Astrocyte (in vitro differentiated cells and primary cell): ENCODE measurements at regions not wholly inside any gene's neighbourhood (a gene's known extent, or its start where the extent isn't known, plus 50 kb on each side); places are given as distances from the start of the nearest gene placed in this dataset.
"Not testable (repeated sequence)": the region's sequence is repeated elsewhere in the genome, so short reads cannot be mapped to it uniquely, and the experiment has no call there.

Experiments
- DNase-seq: peaks from one replicate; pipeline ENCODE4 v3.0.0-alpha.2; 2010; ENCODE audit warnings: low read depth
- FAIRE-seq: peaks from 2 replicates; lab custom pipeline; 2011; peaks lifted over from hg19 to GRCh38; lab: Jason Lieb, UNC
- H2AFZ ChIP-seq: 2 replicates; pipeline ENCODE4 v1.6.0; 2012; ENCODE audit warnings: low read depth, low read length, inconsistent platforms
- H3K27ac ChIP-seq: 2 replicates; pipeline ENCODE4 v1.5.1; 2011; ENCODE audit warnings: low read depth, low read length, inconsistent platforms
- H3K27me3 ChIP-seq: 2 replicates; pipeline ENCODE4 v1.6.0; 2011; ENCODE audit warnings: low read length, inconsistent platforms; ENCODE audit not compliant: insufficient read depth
- H3K36me3 ChIP-seq: 2 replicates; pipeline ENCODE4 v1.5.1; 2011; ENCODE audit warnings: low read length, inconsistent platforms; ENCODE audit not compliant: insufficient read depth
- H3K4me1 ChIP-seq: 2 replicates; pipeline ENCODE4 v1.5.1; 2011; ENCODE audit warnings: low read length, inconsistent platforms; ENCODE audit not compliant: insufficient read depth
- H3K4me2 ChIP-seq: 2 replicates; pipeline ENCODE4 v1.6.0; 2012; ENCODE audit warnings: low read length, inconsistent platforms
- H3K4me3 ChIP-seq: 2 replicates; pipeline ENCODE4 v1.5.1; 2011; ENCODE audit warnings: low read depth, mild to moderate bottlenecking, low read length, inconsistent platforms; ENCODE audit not compliant: insufficient read depth
- H3K79me2 ChIP-seq: 2 replicates; pipeline ENCODE4 v1.6.0; 2012; ENCODE audit warnings: mild to moderate bottlenecking, low read length, inconsistent platforms; ENCODE audit not compliant: insufficient read depth
- H3K9ac ChIP-seq: 2 replicates; pipeline ENCODE4 v1.6.0; 2012; ENCODE audit warnings: mild to moderate bottlenecking, low read length, inconsistent platforms
- H3K9me3 ChIP-seq: 2 replicates; pipeline ENCODE4 v1.5.1; 2012; ENCODE audit warnings: low read depth, mild to moderate bottlenecking, low read length, inconsistent platforms; ENCODE audit not compliant: insufficient read depth
- H4K20me1 ChIP-seq: 2 replicates; pipeline ENCODE4 v1.6.0; 2012; ENCODE audit warnings: low read length, inconsistent platforms; ENCODE audit not compliant: insufficient read depth
- H3K27ac Mint-ChIP-seq: one replicate; pipeline ENCODE4 v1.8.0; 2021; ENCODE audit warnings: mild to moderate bottlenecking, mixed read lengths; ENCODE audit not compliant: unreplicated experiment
- H3K27me3 Mint-ChIP-seq: one replicate; pipeline ENCODE4 v1.8.0; 2021; ENCODE audit warnings: low read depth, mixed read lengths; ENCODE audit not compliant: unreplicated experiment
- H3K36me3 Mint-ChIP-seq: one replicate; pipeline ENCODE4 v1.8.0; 2021; ENCODE audit warnings: low read depth, mixed read lengths; ENCODE audit not compliant: unreplicated experiment
- H3K4me1 Mint-ChIP-seq: one replicate; pipeline ENCODE4 v1.8.0; 2021; ENCODE audit warnings: low read depth, mixed read lengths; ENCODE audit not compliant: unreplicated experiment
- H3K4me3 Mint-ChIP-seq: one replicate; pipeline ENCODE4 v1.8.0; 2021; ENCODE audit warnings: mild to moderate bottlenecking, moderate library complexity, mixed read lengths; ENCODE audit not compliant: unreplicated experiment
- H3K9me3 Mint-ChIP-seq: one replicate; pipeline ENCODE4 v1.8.0; 2021; ENCODE audit warnings: mild to moderate bottlenecking, mixed read lengths; ENCODE audit not compliant: unreplicated experiment
- EZH2 ChIP-seq: IDR thresholded peaks from 2 replicates; pipeline ENCODE4 v1.6.1; 2012; ENCODE audit warnings: mild to moderate bottlenecking, low read length, inconsistent platforms; ENCODE audit not compliant: insufficient read depth
- TF ChIP-seq, protein P1 (sequence below): IDR thresholded peaks from 2 replicates; pipeline ENCODE4 v1.5.1; 2011; ENCODE audit warnings: low read depth, mild to moderate bottlenecking, inconsistent platforms, low read length, moderate library complexity; ENCODE audit not compliant: insufficient read depth

DNA sequence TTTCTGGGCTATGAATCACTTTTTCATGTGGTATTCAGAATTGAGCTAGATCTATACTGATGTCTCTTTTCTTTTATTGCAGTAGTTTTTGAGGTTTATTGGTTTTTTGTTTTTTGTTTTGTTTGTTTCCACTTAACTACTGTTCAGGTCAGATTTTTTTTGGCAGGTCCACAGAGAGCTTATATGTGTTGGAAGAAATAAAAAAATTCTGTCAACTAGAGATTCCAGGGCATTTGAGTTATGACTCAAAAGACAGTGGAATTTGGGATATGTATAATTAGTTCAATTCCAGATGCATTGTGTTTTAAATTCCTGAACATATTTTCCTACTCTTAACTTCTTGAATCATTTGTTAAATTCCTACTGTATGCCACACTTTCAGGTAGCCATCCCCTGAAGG, 727.2 kb downstream of the SI start:
- no peaks in the 10 kb centered on the region for H3K79me2 ChIP-seq
- TF ChIP-seq, protein P1, sequence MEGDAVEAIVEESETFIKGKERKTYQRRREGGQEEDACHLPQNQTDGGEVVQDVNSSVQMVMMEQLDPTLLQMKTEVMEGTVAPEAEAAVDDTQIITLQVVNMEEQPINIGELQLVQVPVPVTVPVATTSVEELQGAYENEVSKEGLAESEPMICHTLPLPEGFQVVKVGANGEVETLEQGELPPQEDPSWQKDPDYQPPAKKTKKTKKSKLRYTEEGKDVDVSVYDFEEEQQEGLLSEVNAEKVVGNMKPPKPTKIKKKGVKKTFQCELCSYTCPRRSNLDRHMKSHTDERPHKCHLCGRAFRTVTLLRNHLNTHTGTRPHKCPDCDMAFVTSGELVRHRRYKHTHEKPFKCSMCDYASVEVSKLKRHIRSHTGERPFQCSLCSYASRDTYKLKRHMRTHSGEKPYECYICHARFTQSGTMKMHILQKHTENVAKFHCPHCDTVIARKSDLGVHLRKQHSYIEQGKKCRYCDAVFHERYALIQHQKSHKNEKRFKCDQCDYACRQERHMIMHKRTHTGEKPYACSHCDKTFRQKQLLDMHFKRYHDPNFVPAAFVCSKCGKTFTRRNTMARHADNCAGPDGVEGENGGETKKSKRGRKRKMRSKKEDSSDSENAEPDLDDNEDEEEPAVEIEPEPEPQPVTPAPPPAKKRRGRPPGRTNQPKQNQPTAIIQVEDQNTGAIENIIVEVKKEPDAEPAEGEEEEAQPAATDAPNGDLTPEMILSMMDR, result no peak
- TF ChIP-seq EZH2, result no peak
- Mint-ChIP-seq H3K36me3 (peaks cover 7% of the 10 kb centered on the region), H3K4me3 (no peak overlapping the region), H3K27ac (peak overlapping the region; percentile 89), H3K27me3 (no peaks in the 10 kb centered on the region), H3K4me1 (peaks cover 14% of the 10 kb centered on the region), H3K9me3 (peaks cover 10% of the 10 kb centered on the region)
- no peak overlapping the region for H2AFZ ChIP-seq
- no peaks in the 10 kb centered on the region for H3K36me3 ChIP-seq
- no peaks in the 10 kb centered on the region for H3K4me1 ChIP-seq
- peak; percentile 23 for DNase-seq
- H3K4me3 ChIP-seq, result no peak overlapping the region
- no peaks in the 10 kb centered on the region for H4K20me1 ChIP-seq
- H3K9me3 ChIP-seq, result no peaks in the 10 kb centered on the region
- H3K9ac ChIP-seq, result no peak overlapping the region
- H3K27ac ChIP-seq, result no peak overlapping the region
- no peak overlapping the region for H3K4me2 ChIP-seq
- no peaks in the 10 kb centered on the region for H3K27me3 ChIP-seq
- FAIRE-seq, result no peak

DNA sequence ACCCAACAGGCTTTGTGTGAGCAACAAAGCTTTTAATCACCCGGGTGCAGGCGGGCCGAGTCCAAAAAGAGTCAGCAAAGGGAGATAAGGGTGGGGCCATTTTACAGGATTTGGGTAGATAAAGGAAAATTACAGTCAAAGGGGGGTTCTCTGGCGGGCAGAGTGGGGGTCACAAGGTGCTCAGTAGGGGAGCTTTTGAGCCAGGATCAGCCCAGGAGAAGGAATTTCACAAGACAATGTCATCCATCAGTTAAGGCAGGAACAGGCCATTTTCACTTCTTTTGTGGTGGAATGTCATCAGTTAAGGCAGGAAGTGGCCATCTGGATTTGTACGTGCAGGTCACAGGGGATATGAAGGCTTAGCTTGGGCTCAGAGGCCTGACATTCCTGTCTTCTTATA, 736.1 kb downstream of the SI start:
- not testable (repeated sequence) for H3K4me1 ChIP-seq, H3K9me3 ChIP-seq, H3K79me2 ChIP-seq, H3K27ac Mint-ChIP-seq, H3K9ac ChIP-seq, H3K27me3 Mint-ChIP-seq, H3K36me3 Mint-ChIP-seq, H3K4me2 ChIP-seq, H4K20me1 ChIP-seq, H3K4me3 ChIP-seq, H3K27ac ChIP-seq, H3K36me3 ChIP-seq, FAIRE-seq, H3K4me1 Mint-ChIP-seq, H3K4me3 Mint-ChIP-seq, DNase-seq, H3K9me3 Mint-ChIP-seq, H2AFZ ChIP-seq, H3K27me3 ChIP-seq

DNA sequence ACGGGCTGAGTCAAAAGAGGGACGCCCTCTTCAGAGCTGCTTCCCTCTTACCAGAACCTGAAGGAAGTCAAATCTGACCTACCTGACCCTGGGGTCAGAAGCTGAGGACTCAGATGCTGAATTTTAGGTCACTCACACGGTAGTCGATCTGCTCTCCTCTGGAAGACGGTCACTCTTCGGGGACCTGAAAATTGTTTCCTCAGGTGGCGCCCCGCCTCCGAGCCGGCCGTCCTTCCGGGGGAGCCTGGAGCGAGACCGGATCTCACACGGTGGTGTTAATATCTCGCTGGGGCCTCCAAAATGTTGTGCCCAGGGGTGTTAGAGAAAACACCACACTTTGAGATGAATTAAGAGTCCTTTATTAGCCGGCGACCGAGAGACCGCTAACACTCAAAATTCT, 737.2 kb downstream of the SI start:
- FAIRE-seq (no peak), DNase-seq (no peak)
- Mint-ChIP-seq H3K9me3 (peaks cover 2% of the 10 kb centered on the region), H3K36me3 (no peaks in the 10 kb centered on the region), H3K27me3 (peaks cover 3% of the 10 kb centered on the region), H3K4me1 (peaks cover 2% of the 10 kb centered on the region), H3K4me3 (no peak overlapping the region), H3K27ac (no peak overlapping the region)
- no peak for TF ChIP-seq EZH2
- TF ChIP-seq, protein P1, result no peak
- H3K9ac ChIP-seq, result no peak overlapping the region
- H3K27me3 ChIP-seq, result no peaks in the 10 kb centered on the region
- no peaks in the 10 kb centered on the region for H3K36me3 ChIP-seq
- no peaks in the 10 kb centered on the region for H3K4me1 ChIP-seq
- no peak overlapping the region for H2AFZ ChIP-seq
- H3K27ac ChIP-seq, result no peak overlapping the region
- no peak overlapping the region for H3K4me3 ChIP-seq
- no peaks in the 10 kb centered on the region for H3K9me3 ChIP-seq
- no peak overlapping the region for H3K4me2 ChIP-seq
- H4K20me1 ChIP-seq, result no peaks in the 10 kb centered on the region
- no peaks in the 10 kb centered on the region for H3K79me2 ChIP-seq
